H1 (cell line): ENCODE measurements at regions not wholly inside any gene's neighbourhood (a gene's known extent, or its start where the extent isn't known, plus 50 kb on each side); places are given as distances from the start of the nearest gene placed in this dataset.

Experiments
- CTCF ChIA-PET: fragments of 300-600 bp; sonication (Branson Sonifier 250); formaldehyde crosslinking; loops from one replicate; lab custom pipeline; 2021; ENCODE audit not compliant: partially characterized antibody; lab: Charles Lee
- POLR2A ChIA-PET: fragments of 300-600 bp; sonication (Branson Sonifier 250); formaldehyde crosslinking; loops from one replicate; lab custom pipeline; 2021; ENCODE audit warnings: inconsistent platforms; ENCODE audit not compliant: partially characterized antibody; lab: Charles Lee
- DNase-seq, 2 experiments: peaks; one replicate each; pipeline versions ENCODE4 v3.0.0 to v3.0.0-alpha.2; 2010 to 2022; ENCODE audit warnings: low spot score in 2 of 2, low read depth in 1 of 2, mixed read lengths in 1 of 2
- FAIRE-seq: peaks from 2 replicates; lab custom pipeline; 2011; peaks lifted over from hg19 to GRCh38; lab: Jason Lieb, UNC
- H2AFZ ChIP-seq: 2 replicates; pipeline ENCODE4 v1.8.1; 2012; ENCODE audit warnings: low read length, inconsistent platforms
- H2AK5ac ChIP-seq: 2 replicates; pipeline ENCODE4 v1.6.1; 2013; ENCODE audit warnings: low read depth, low read length
- H2BK120ac ChIP-seq: replicated peaks from 2 replicates; pipeline ENCODE3; 2013; ENCODE audit warnings: low read depth, low read length, inconsistent platforms
- H2BK12ac ChIP-seq: 2 replicates; pipeline ENCODE4 v1.6.1; 2013; ENCODE audit warnings: low read depth, low read length
- H2BK15ac ChIP-seq: 2 replicates; pipeline ENCODE4 v1.6.1; 2013; ENCODE audit warnings: low read length
- H2BK20ac ChIP-seq: 2 replicates; pipeline ENCODE4 v1.6.1; 2013; ENCODE audit warnings: low read length
- H2BK5ac ChIP-seq: 2 replicates; pipeline ENCODE4 v1.6.1; 2013; ENCODE audit warnings: low read depth, low read length
- H3K14ac ChIP-seq: 2 replicates; pipeline ENCODE4 v1.6.1; 2013; ENCODE audit warnings: inconsistent platforms; ENCODE audit not compliant: insufficient read length
- H3K18ac ChIP-seq: 2 replicates; pipeline ENCODE4 v1.6.1; 2013; ENCODE audit warnings: low read length; ENCODE audit errors: extremely low read depth
- H3K23ac ChIP-seq: 2 replicates; pipeline ENCODE4 v1.6.1; 2013; ENCODE audit warnings: inconsistent platforms; ENCODE audit not compliant: insufficient read length
- H3K23me2 ChIP-seq: 2 replicates; pipeline ENCODE4 v1.6.1; 2013; ENCODE audit warnings: low read depth, low read length
- H3K27ac ChIP-seq: 2 replicates; pipeline ENCODE4 v1.6.1; 2011; ENCODE audit warnings: low read depth, low read length, inconsistent platforms
- H3K27me3 ChIP-seq, 4 experiments: replicated peaks in 1 of 4; 1 replicate in 1 of 4; 2 replicates in 3 of 4; pipeline versions ENCODE4 v1.6.1 to v1.8.1; 2011 to 2013; ENCODE audit warnings: low read length in 3 of 4, mild to moderate bottlenecking in 3 of 4, inconsistent platforms in 2 of 4, mixed read lengths in 2 of 4, moderate library complexity in 1 of 4; ENCODE audit not compliant: control insufficient read depth in 3 of 4, insufficient read depth in 3 of 4; ENCODE audit errors: extremely low read depth in 1 of 4
- H3K36me3 ChIP-seq, 4 experiments: 2 replicates each; pipeline versions ENCODE4 v1.6.1 to v1.8.1; 2011 to 2013; ENCODE audit warnings: mild to moderate bottlenecking in 4 of 4, low read length in 3 of 4, moderate library complexity in 2 of 4, control low read depth in 1 of 4, inconsistent platforms in 1 of 4; ENCODE audit not compliant: insufficient read depth in 4 of 4, control insufficient read depth in 2 of 4
- H3K4ac ChIP-seq: replicated peaks from 2 replicates; pipeline ENCODE3; 2013; ENCODE audit warnings: low read length, low read depth, mixed read lengths, inconsistent platforms; ENCODE audit not compliant: insufficient read length
- H3K4me1 ChIP-seq, 4 experiments: replicated peaks in 1 of 4; 1 replicate in 1 of 4; 2 replicates in 3 of 4; pipeline versions ENCODE4 v1.6.1 to v1.8.1; 2011 to 2013; ENCODE audit warnings: low read length in 3 of 4, inconsistent platforms in 2 of 4, mixed read lengths in 1 of 4; ENCODE audit not compliant: insufficient read depth in 4 of 4, control insufficient read depth in 3 of 4
- H3K4me2 ChIP-seq, 2 experiments: 2 replicates each; pipeline versions ENCODE4 v1.6.1 to v1.8.1; 2011 to 2013; ENCODE audit warnings: low read depth in 2 of 2, low read length in 2 of 2, control low read depth in 1 of 2, inconsistent platforms in 1 of 2, mild to moderate bottlenecking in 1 of 2; ENCODE audit not compliant: insufficient read depth in 1 of 2
- H3K4me3 ChIP-seq, 4 experiments: fragments of 200-600, 300-600 bp in 1 of 4; sonication (generic), shearing (Covaris generic), sonication (Bioruptor Twin) in 1 of 4; 2 replicates each; pipeline versions ENCODE4 v1.5.1 to v1.8.1; 2011 to 2016; ENCODE audit warnings: low read length in 4 of 4, low read depth in 3 of 4, control low read depth in 2 of 4, inconsistent platforms in 2 of 4, mild to moderate bottlenecking in 2 of 4, mixed read lengths in 1 of 4, moderate library complexity in 1 of 4; ENCODE audit not compliant: insufficient read depth in 2 of 4; ENCODE audit errors: extremely low read depth in 1 of 4
- H3K56ac ChIP-seq: replicated peaks from 2 replicates; pipeline ENCODE3; 2013; ENCODE audit warnings: low read depth, mild to moderate bottlenecking, mixed read lengths, low read length, inconsistent platforms; ENCODE audit not compliant: insufficient read length
- H3K79me1 ChIP-seq: 2 replicates; pipeline ENCODE4 v1.6.1; 2013; ENCODE audit warnings: low read depth, low read length, control low read depth
- H3K79me2 ChIP-seq, 2 experiments: 2 replicates each; pipeline versions ENCODE4 v1.6.1 to v1.8.1; 2012 to 2013; ENCODE audit warnings: low read length in 2 of 2, mild to moderate bottlenecking in 2 of 2, inconsistent platforms in 1 of 2; ENCODE audit not compliant: insufficient read depth in 2 of 2, control insufficient read depth in 1 of 2
- H3K9ac ChIP-seq, 4 experiments: replicated peaks in 1 of 4; 1 replicate in 1 of 4; 2 replicates in 3 of 4; pipeline versions ENCODE4 v1.6.1 to v1.8.1; 2011 to 2013; ENCODE audit warnings: low read depth in 3 of 4, low read length in 3 of 4, control low read depth in 2 of 4, mild to moderate bottlenecking in 2 of 4, moderate library complexity in 2 of 4, inconsistent platforms in 1 of 4; ENCODE audit errors: extremely low read depth in 1 of 4
- H3K9me3 ChIP-seq, 2 experiments: 2 replicates each; pipeline versions ENCODE4 v1.6.1 to v1.8.1; 2012 to 2013; ENCODE audit warnings: mild to moderate bottlenecking in 2 of 2, moderate library complexity in 2 of 2, control low read depth in 1 of 2, inconsistent platforms in 1 of 2, low read depth in 1 of 2, low read length in 1 of 2, mixed read lengths in 1 of 2; ENCODE audit not compliant: insufficient read depth in 2 of 2
- H4K20me1 ChIP-seq, 2 experiments: replicated peaks in 1 of 2; 2 replicates each; pipeline versions ENCODE3 to v1.8.1; 2011 to 2013; ENCODE audit warnings: inconsistent platforms in 2 of 2, low read length in 2 of 2, mild to moderate bottlenecking in 1 of 2; ENCODE audit not compliant: insufficient read depth in 2 of 2, control insufficient read depth in 1 of 2
- H4K5ac ChIP-seq: 2 replicates; pipeline ENCODE4 v1.6.1; 2013; ENCODE audit warnings: low read length, low read depth, mixed read lengths, inconsistent platforms; ENCODE audit not compliant: insufficient read length
- H4K8ac ChIP-seq: 2 replicates; pipeline ENCODE4 v1.8.0; 2013; ENCODE audit warnings: mild to moderate bottlenecking, moderate library complexity, low read length, inconsistent platforms; ENCODE audit not compliant: insufficient read depth; ENCODE audit errors: extremely low read depth
- H4K91ac ChIP-seq: replicated peaks from 2 replicates; pipeline ENCODE3; 2013; ENCODE audit warnings: low read length, mixed read lengths, inconsistent platforms; ENCODE audit not compliant: insufficient read length
- BACH1 ChIP-seq: IDR thresholded peaks from 2 replicates; pipeline ENCODE4 v1.6.1; 2012; ENCODE audit warnings: low read length, improper control_type of control experiment
- FOSL1 ChIP-seq: IDR thresholded peaks from 2 replicates; pipeline ENCODE4 v1.6.1; 2011; ENCODE audit warnings: mild to moderate bottlenecking, low read depth, low read length, moderate library complexity; ENCODE audit not compliant: insufficient read depth
- KDM1A ChIP-seq: fragments of 200-600, 300-600 bp; sonication (generic); IDR thresholded peaks from 2 replicates; pipeline ENCODE4 v1.7.1; 2016; ENCODE audit warnings: mild to moderate bottlenecking, low read length, borderline replicate concordance
- KDM4A ChIP-seq: IDR thresholded peaks from one replicate; pipeline ENCODE4 v1.7.1; 2012; ENCODE audit warnings: low read depth, mild to moderate bottlenecking, moderate library complexity, low read length, inconsistent platforms; ENCODE audit not compliant: severe bottlenecking
- NANOG ChIP-seq: IDR thresholded peaks from 2 replicates; pipeline ENCODE4 v1.6.1; 2011; ENCODE audit warnings: low read length, low read depth, mild to moderate bottlenecking, inconsistent platforms; ENCODE audit not compliant: insufficient read depth, poor library complexity, severe bottlenecking
- PHF8 ChIP-seq: fragments of 200-600 bp; sonication (generic); conservative IDR thresholded peaks from 2 replicates; pipeline ENCODE4 v1.7.1; 2012; ENCODE audit warnings: low read depth, mild to moderate bottlenecking, inconsistent platforms, low read length, moderate library complexity
- SP4 ChIP-seq: IDR thresholded peaks from 2 replicates; pipeline ENCODE4 v1.6.1; 2012; ENCODE audit warnings: low read length, inconsistent platforms
- TCF12 ChIP-seq: IDR thresholded peaks from 2 replicates; pipeline ENCODE4 v1.6.1; 2011; ENCODE audit warnings: low read depth, mild to moderate bottlenecking, low read length
- WGBS, 2 experiments: shearing (Covaris generic) in 1 of 2; methylation state at CpG; one replicate each; pipeline versions ENCODE4 v1.1.6 to v1.1.7; 2013 to 2015; ENCODE audit warnings: low lambda C conversion rate in 2 of 2, mixed read lengths in 2 of 2, inconsistent platforms in 1 of 2, low coverage in 1 of 2, missing lambda C conversion rate in 1 of 2; ENCODE audit not compliant: insufficient replicate concordance in 2 of 2, insufficient coverage in 1 of 2, insufficient read length in 1 of 2; ENCODE audit errors: extremely low coverage in 1 of 2, missing lambda C conversion rate in 1 of 2; 5-methylcytosine and 5-hydroxymethylcytosine counted together
- TF ChIP-seq, protein P1 (sequence below): IDR thresholded peaks from 2 replicates; pipeline ENCODE4 v1.6.1; 2012; ENCODE audit warnings: inconsistent platforms

GRCh38 chr2:7472465-7472864 is 555.3 kb downstream of the RNF144A start:
- H2BK120ac ChIP-seq, result no peak overlapping the region
- H3K14ac ChIP-seq, result no peak overlapping the region
- H3K79me1 ChIP-seq, result no peaks in the 10 kb centered on the region
- H3K9me3 ChIP-seq, result no peaks in the 10 kb centered on the region
- no peak overlapping the region for H3K18ac ChIP-seq
- H3K79me2 ChIP-seq, result no peaks in the 10 kb centered on the region
- H4K5ac ChIP-seq, result no peak overlapping the region
- POLR2A ChIA-PET, result no interaction called here
- CTCF ChIA-PET, result no interaction called here
- H3K4ac ChIP-seq, result no peak overlapping the region
- no peak overlapping the region for H3K27ac ChIP-seq
- H2BK15ac ChIP-seq, result no peak overlapping the region
- no peak overlapping the region for H2AFZ ChIP-seq
- H4K20me1 ChIP-seq, result no peaks in the 10 kb centered on the region
- H2BK12ac ChIP-seq, result no peak overlapping the region
- no peaks in the 10 kb centered on the region for H3K27me3 ChIP-seq
- H3K36me3 ChIP-seq, result no peaks in the 10 kb centered on the region
- H3K23me2 ChIP-seq, result no peaks in the 10 kb centered on the region
- no peak overlapping the region for H3K56ac ChIP-seq
- H3K4me2 ChIP-seq, result no peak overlapping the region
- H4K8ac ChIP-seq, result no peak overlapping the region
- 95% methylated on average over 2 of the region's 2 CpGs; no CpG with 5 or more reads in 1 of the 2 experiments for WGBS, 2 experiments
- H2BK20ac ChIP-seq, result no peak overlapping the region
- H2AK5ac ChIP-seq, result no peak overlapping the region
- no peak overlapping the region for H3K9ac ChIP-seq
- no peak overlapping the region for H3K23ac ChIP-seq
- H3K4me1 ChIP-seq, result peaks cover 0 to 2% (median 0%) of the 10 kb centered on the region in 4 experiments; a peak in 1 of 7 replicates
- DNase-seq, result no peak
- no peak for FAIRE-seq
- H2BK5ac ChIP-seq, result no peak overlapping the region
- no peak overlapping the region for H4K91ac ChIP-seq
- TF ChIP-seq KDM4A (no peak), TCF12 (no peak), NANOG (no peak), PHF8 (no peak), KDM1A (no peak), FOSL1 (no peak), BACH1 (no peak), SP4 (no peak)
- TF ChIP-seq, protein P1, sequence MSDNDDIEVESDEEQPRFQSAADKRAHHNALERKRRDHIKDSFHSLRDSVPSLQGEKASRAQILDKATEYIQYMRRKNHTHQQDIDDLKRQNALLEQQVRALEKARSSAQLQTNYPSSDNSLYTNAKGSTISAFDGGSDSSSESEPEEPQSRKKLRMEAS, result no peak
- TF ChIP-seq, all 59 proteins: peak for 0
- no peak overlapping the region for H3K4me3 ChIP-seq
